Fibroblast of villous mesenchyme (primary cell): ENCODE measurements at regions not wholly inside any gene's neighbourhood (a gene's known extent, or its start where the extent isn't known, plus 50 kb on each side); places are given as distances from the start of the nearest gene placed in this dataset.

ENCODE experiments used
- DNase-seq: peaks from one replicate; pipeline ENCODE4 v3.0.0-alpha.2; 2010; ENCODE audit warnings: low read depth
- H3K4me3 ChIP-seq: 2 replicates; pipeline ENCODE4 v1.5.1; 2011; ENCODE audit warnings: low read depth, mild to moderate bottlenecking, low read length
- TF ChIP-seq, protein P1 (sequence below): IDR thresholded peaks from 2 replicates; pipeline ENCODE4 v1.5.1; 2012; ENCODE audit warnings: low read depth, mild to moderate bottlenecking, low read length; ENCODE audit not compliant: insufficient read depth

DNA sequence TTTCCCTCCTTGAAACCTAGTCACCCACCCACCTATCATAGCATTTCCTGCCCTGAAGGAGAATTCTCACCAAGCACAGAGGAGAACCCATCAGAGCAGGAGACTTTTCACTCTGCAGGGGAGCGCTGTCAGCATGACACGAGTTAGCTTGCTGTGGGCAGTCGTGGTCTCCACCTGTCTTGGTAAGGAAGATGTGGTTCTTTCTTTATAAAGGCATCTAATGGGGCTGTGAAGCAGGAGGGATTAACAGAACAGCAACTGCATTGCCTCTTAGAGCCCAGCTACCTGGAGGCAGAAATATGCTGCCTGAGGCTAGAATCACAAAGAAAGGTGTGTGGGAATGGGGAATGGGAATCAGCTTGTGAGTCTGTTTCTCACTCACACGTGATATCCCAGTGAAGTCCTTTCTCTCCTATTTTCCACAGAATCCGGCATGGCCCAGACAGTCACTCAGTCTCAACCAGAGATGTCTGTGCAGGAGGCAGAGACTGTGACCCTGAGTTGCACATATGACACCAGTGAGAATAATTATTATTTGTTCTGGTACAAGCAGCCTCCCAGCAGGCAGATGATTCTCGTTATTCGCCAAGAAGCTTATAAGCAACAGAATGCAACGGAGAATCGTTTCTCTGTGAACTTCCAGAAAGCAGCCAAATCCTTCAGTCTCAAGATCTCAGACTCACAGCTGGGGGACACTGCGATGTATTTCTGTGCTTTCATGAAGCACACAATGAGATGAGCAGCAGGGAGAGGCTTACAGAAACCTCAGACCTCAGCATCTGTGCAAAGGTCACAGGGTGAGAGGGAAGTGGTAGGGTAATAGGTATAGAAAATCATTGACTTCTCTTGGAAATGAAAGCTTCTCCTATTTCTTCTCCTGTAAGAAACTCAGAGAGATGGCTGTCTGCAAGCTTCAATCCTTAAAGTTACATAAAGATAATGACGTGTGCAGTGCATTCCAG, 316.9 kb downstream of the DAD1 start:
- no peak for DNase-seq
- H3K4me3 ChIP-seq, result no peak overlapping the region
- TF ChIP-seq, protein P1, sequence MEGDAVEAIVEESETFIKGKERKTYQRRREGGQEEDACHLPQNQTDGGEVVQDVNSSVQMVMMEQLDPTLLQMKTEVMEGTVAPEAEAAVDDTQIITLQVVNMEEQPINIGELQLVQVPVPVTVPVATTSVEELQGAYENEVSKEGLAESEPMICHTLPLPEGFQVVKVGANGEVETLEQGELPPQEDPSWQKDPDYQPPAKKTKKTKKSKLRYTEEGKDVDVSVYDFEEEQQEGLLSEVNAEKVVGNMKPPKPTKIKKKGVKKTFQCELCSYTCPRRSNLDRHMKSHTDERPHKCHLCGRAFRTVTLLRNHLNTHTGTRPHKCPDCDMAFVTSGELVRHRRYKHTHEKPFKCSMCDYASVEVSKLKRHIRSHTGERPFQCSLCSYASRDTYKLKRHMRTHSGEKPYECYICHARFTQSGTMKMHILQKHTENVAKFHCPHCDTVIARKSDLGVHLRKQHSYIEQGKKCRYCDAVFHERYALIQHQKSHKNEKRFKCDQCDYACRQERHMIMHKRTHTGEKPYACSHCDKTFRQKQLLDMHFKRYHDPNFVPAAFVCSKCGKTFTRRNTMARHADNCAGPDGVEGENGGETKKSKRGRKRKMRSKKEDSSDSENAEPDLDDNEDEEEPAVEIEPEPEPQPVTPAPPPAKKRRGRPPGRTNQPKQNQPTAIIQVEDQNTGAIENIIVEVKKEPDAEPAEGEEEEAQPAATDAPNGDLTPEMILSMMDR, result no peak

DNA sequence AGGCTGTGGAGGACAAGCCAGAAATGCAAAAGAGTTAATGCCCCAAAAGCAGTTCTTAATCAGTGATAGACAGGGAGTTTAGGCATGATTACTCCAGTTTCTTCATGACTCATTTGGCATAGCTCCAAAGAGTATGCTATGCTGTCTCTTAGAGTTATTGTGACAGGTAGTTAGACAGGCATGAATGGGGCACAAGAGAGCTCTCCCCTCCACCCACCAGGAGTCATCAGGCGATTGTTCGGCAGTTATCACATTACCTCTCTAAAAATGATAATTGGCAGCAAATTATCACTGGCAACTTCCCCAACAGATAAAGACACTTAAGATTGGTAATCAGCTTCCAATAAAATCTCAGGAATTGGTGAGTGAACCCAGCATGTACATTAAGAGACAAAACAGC, 320.1 kb downstream of the DAD1 start:
- DNase-seq, result peak; percentile 13
- H3K4me3 ChIP-seq, result no peak overlapping the region
- TF ChIP-seq, protein P1, result no peak

DNA sequence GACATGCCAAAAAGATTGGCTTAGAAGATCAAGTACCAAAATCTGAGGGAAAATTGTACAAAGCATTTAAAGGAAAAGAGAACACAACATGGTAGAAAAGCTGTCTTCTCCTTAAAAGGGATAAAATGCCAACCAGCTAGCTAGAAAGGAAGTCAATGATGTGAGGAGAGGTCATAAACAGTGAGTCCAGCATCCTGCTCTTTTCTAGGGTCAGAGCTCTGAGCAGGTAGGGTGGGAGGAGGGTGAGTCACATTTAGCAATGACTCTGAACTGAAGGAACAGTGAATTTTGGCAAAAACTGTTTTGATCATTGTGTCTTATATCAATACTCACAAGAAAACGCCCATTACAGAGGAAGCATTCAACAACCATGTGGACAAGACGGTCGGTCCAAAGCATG, 322.3 kb downstream of the DAD1 start:
- H3K4me3 ChIP-seq, result no peak overlapping the region
- TF ChIP-seq, protein P1, result no peak
- DNase-seq, result no peak

DNA sequence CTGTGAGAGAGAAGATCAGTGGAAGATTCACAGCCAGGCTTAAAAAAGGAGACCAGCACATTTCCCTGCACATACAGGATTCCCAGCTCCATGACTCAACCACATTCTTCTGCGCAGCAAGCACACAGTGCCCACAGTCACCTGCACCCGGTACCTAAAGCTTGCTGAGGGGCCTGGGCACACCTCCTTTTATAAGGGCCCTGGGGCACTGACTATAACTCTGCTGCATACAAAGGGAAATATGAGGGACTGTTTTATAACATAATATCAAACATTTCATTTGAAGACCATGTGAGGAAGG, 322.9 kb downstream of the DAD1 start:
- H3K4me3 ChIP-seq, result no peak overlapping the region
- TF ChIP-seq, protein P1, result no peak
- no peak for DNase-seq

DNA sequence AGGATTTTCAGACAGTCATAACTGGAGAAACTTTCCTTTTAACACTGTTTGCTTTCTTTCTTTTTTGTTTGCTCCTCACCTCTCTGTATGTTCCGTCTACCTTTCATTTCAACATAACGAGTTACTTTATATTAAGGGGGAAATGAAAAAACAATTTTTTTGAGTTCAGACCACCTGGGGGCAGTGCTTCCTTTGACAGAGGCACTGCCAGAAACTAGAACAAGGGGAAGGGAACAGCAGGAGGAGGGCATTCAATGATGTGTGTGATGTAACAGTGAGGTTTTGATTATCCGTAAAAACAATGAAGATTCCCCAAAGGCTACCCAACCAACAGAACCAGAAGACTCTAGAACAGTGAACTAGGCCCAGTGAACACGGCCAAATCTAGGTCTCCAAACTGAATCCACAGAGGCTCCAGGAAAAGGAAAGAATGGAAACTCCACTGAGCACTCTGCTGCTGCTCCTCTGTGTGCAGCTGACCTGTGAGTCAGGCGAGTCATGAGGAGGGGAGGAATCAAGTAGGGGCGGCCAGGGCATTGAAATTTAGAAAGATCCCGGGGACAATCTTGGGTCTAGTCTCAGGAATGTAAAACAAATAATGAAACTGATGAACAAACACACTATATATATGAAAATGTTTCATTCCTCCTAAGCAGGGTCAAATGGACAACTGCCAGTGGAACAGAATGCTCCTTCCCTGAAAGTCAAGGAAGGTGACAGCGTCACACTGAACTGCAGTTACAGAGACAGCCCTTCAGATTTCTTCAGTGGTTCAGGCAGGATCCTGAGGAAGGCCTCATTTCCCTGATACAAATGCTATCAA, 323.5 kb downstream of the DAD1 start:
- DNase-seq, result peak; percentile 28
- H3K4me3 ChIP-seq, result no peak overlapping the region

DNA sequence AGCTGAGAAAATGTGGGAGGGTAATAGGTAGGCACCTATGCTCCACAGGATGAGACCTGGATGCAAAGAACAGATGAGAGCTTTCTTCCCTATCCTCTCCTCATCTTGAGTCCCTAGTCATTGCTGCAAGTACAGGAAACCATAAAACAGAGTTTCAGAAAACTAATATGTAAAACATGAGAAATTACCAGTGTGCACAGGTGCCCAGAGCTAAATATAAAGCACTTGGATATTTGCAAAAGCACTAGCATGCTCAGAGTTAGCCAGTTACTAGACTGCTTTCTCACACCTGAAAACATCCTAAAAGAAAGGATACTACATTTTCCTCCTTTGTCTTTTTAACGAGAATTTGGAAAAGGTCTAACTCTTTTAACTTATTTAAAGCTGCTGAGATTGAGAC, 324.3 kb downstream of the DAD1 start:
- no peak for DNase-seq
- TF ChIP-seq, protein P1, result no peak

More for the DNA sequence above, 323.5 kb downstream of the DAD1 start:
- TF ChIP-seq, protein P1, result no peak

More for the DNA sequence above, 324.3 kb downstream of the DAD1 start:
- no peak overlapping the region for H3K4me3 ChIP-seq
